GM21515 (cell line): ENCODE measurements at regions not wholly inside any gene's neighbourhood (a gene's known extent, or its start where the extent isn't known, plus 50 kb on each side); places are given as distances from the start of the nearest gene placed in this dataset.
A peak's percentile ranks its signal among the peaks of the same experiment; 100 is the strongest.
"Not testable (repeated sequence)": the region's sequence is repeated elsewhere in the genome, so short reads cannot be mapped to it uniquely, and the experiment has no call there.

ENCODE experiments used
- ATAC-seq: cut with Tn5 transposase; IDR thresholded peaks from one replicate; pipeline ENCODE4 v1.9.1; 2021; ENCODE audit not compliant: unreplicated experiment

- no peak for ATAC-seq
Observed at GRCh38 chr12:9319044-9319841, 111.0 kb upstream of the PZP start.

- not testable (repeated sequence) for ATAC-seq
Observed at GRCh38 chr12:9313479-9313878, 105.3 kb upstream of the PZP start.

DNA sequence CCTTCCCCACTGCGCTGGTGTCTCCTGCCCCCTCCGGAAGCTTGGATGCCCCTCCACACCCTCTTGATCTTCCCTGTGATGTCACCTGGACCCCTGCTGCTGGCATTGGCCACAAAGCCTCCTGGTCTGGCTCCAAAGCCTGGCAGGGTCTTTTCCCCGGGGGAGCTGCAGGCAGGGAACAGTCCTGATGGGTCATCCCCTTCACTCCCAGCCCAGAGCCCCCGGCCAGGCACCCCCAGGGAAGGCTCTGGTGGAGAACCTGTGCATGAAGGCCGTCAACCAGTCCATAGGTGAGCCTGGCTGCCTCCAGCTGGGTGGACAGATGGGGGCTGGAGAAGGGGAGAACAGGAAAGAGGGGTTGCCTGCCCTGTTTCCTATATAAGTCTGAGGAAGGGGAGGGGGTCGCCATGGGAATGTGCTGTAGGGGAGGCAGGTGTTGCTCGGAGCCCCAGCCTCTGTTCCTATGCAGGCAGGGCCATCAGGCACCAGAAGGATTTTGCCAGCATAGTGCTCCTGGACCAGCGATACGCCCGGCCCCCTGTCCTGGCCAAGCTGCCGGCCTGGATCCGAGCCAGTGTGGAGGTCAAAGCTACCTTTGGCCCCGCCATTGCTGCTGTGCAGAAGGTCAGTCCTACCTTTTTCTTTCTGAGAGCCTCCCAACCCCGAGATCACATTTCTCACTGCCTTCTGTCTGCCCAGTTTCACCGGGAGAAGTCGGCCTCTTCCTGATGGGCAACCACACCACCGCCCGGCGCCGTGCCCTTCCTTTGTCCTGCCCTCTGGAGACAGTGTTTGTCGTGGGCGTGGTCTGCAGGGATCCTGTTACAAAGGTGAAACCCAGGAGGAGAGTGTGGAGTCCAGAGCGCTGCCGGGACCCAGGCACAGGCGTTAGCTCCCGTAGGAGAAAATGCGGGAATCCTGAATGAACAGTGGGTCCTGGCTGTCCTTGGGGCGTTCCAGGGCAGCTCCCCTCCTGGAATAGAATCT is 104.5 kb upstream of the PZP start:
- not testable (repeated sequence) for ATAC-seq

DNA sequence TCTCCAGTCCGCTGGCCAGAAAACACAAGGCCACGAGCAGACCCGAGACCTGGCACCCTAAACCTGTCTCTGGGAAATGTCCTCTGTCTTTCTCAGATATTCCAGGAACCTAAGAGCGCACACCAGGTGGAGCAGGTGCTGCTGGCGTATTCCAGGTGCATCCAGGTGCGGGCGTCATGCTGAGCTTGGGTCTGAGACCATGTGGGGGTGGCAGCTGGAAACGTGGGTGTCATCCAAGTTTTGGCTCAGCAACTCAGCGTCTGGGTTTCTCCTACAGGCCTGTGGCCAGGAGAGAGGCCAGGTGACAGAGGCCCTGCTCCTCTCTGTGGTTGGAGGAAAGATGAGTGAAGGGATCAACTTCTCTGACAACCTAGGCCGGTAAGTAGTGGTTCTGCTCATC is 103.3 kb upstream of the PZP start:
- ATAC-seq: not testable (repeated sequence)

DNA sequence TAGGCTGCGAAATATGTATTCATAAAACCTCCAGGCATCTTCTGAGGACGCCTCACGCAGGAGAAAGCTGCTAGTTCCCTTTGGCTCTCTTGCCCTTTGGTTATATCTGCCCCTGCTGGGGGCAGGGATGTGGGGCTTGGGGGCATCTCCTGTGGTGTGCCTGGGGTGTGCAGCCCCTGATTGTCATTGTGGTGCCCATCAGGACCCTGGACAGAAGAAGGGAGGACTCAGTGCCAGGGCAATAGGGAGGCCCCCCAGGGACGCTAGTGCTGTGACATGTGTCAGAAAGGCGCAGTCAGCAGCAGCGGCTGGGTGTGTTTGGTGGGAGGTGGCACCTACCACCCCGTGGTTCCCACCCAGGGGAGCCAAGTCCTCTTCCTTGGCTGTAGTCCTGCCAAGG is 102.5 kb upstream of the PZP start:
- not testable (repeated sequence) for ATAC-seq

DNA sequence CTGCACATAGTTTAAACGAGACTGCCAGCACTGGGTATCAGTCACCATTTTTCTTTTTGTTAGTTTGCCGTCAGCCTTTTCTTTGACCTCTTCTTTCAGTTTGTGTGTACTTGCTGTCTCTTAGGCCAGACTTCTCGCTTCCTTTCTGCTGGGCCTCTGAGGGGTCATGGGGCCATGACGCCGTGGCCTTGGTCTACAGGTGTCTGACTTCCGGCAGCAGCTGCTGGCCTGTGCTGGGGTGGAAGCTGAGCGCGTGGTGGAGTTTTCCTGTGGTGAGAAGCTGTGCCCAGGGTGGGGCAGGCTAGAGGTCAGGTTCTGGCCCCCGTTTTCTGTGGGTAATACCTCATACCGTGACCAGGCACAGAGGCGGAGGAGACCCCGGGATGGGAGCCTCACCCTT is 101.6 kb upstream of the PZP start:
- not testable (repeated sequence) for ATAC-seq

GRCh38 chr12:9308745-9309144 is 100.5 kb upstream of the PZP start:
- peak; percentile 60 for ATAC-seq

DNA sequence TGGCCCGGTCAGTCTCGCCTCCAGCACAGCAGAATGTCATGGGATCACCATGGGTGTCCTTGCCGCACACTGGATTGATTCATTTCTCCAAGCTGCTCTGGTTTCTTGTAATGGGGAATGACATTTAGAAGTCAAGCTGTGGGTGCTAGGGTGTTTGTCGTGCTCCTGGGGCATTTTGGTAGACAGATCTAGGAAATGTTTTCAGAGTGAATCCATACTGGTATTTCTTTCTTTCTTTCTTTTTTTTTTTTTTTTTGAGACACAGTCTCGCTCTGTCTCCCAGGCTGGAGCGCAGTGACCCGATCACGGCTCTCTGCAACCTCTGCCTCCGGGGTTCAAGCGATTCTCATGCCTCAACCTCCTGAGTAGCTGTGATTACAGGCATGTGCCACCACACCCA is 100.0 kb upstream of the PZP start:
- not testable (repeated sequence) for ATAC-seq

GRCh38 chr12:9307255-9307654 is 99.1 kb upstream of the PZP start:
- ATAC-seq: not testable (repeated sequence)

GRCh38 chr12:9306004-9306403 is 97.8 kb upstream of the PZP start:
- ATAC-seq: not testable (repeated sequence)

DNA sequence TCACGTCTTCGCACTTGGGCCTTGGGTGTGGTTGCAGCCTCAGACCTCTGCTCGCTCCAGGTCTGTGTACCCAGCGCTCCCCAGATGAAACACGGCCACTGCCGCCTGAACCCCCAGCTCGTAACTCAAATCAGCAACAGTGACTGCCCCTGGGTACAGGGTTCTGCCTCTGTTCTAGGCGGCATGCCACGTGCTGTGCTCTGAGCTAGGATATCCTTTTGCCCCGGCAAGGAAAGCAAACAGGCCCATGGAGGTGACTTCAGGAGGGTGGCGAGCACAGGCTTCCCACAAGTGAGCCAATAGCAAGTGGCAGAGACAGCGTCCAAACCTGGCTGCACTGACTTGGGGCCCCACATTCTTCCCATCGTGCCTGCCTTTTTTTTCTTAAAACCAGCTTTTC is 96.3 kb upstream of the PZP start:
- not testable (repeated sequence) for ATAC-seq

GRCh38 chr12:9295872-9296271 is 87.7 kb upstream of the PZP start:
- not testable (repeated sequence) for ATAC-seq

GRCh38 chr12:9294072-9294620 is 86.0 kb upstream of the PZP start:
- not testable (repeated sequence) for ATAC-seq

DNA sequence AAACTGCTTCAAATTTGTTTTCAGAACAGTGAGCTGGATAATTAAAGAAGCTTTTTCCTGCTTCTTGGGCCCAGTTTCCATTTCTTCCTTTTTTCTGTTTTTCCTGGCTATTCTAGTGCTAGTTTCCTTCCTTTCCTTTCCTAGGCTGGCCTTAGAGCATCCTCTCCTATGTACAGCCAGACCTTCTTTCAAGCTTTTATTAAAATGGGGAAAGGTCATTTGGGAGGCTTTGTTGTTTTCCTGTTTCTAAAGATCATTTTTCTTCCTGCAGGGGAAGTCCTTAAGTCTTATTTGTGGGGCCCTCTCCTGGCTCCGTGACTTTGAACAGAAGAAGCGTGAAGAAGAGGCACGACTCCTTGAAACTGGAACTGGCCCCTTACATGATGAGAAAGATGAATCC is 85.2 kb upstream of the PZP start:
- not testable (repeated sequence) for ATAC-seq

DNA sequence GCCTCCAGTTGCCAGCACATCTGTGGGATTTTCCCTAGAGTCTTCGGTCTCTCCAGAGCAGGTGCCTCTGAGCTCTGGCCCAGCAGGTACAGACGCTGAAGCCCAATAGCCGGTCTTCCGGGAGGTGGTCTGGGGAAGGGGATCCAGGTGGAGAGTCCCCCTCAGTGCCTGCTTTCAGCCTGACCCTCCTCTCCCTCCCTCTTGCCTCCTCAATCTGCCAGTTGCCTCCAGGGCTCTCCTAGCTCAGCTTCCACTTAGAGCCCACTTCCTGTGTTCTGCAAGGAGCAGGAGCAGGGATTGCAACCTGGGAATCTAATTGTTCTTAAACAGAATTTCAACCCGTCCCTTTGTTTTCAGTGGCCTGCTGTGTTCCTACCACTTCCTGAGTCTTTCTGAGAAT is 81.8 kb upstream of the PZP start:
- ATAC-seq: not testable (repeated sequence)

DNA sequence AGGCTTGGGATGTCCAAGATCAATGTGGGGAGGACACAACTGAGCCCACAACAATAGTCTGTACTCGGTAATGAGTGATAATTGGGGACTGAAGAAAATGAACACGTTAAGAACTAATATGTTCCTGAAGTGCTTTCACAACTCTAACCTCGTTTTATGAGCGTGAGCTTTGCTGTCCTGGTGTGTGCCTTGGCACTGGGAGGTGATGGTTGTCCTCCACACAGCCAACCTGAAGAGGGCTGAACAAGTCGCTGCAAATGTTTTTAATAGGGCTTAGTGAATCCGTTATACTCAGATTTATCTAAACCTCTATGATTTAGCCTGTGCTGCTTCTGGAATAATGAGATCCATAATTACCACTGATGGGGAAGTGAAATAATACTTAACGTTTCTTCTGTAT is 76.5 kb upstream of the PZP start:
- ATAC-seq: not testable (repeated sequence)

DNA sequence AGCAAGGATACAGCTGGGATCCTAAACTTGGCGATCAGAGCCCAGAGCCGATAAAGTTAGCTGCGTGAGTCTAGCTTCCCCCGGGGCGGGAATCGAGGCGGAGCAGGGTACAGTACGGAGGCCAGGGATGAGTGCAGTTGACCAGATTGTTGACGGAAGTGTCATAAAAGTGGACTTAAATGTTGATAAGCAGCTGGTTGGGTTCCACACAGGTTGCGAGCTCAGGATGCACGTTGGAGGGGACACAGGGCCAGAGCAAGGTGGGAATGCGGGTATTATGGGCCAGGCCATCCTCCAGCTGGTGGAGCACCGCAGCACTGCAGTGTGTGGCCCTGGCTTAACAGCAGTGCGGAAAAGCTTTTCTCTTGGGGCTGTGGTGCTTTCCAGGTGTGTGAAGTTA is 76.0 kb upstream of the PZP start:
- peak; percentile 32 for ATAC-seq

- peak; percentile 76 for ATAC-seq
Observed at GRCh38 chr12:9283346-9284095, 75.3 kb upstream of the PZP start.

GRCh38 chr12:9276990-9277389 is 68.8 kb upstream of the PZP start:
- no peak for ATAC-seq

DNA sequence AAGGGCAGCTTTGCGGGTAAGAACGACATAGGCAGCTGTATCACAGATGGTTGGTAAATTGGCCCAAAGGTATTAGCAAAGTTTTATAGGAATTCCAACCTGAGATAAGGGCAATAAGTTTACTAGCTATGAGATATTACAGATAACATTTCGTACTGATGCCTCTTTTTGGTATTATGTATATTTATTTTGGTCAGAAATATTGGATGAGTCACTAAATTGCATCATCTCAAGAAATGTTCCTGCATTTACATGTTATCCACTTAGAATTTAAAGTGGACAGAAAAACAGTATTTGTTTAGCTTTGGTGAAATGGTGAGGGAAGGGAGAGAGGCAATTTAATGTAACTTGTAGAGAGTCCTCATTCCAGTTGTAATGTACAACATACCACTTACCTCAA is 65.1 kb upstream of the PZP start:
- ATAC-seq: no peak

DNA sequence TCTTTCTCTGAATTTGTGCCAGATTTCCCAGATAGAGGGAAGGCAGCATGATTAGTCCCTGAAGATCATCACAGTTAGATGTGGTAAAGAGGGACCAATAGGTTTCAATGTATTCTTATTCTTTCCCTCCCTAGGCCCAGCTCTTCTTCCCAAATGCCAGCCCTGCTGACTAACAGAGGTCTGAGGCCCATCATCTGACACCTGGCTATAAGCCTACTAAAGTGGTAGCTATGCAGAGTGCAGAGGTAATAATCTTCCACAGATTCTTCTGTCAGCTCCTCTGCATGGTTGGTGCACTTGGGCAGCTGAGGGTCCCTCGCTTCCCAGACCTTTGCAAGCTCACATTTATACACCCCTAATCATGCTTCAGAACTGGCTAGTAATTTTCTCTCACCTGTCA is 63.7 kb upstream of the PZP start:
- no peak for ATAC-seq
